H1 (cell line): ENCODE measurements at regions not wholly inside any gene's neighbourhood (a gene's known extent, or its start where the extent isn't known, plus 50 kb on each side); places are given as distances from the start of the nearest gene placed in this dataset.

Experiments
- JUND ChIP-seq: IDR thresholded peaks from 2 replicates; pipeline ENCODE4 v1.6.1; 2011; ENCODE audit warnings: mild to moderate bottlenecking, improper control_type of control experiment, low read length

DNA sequence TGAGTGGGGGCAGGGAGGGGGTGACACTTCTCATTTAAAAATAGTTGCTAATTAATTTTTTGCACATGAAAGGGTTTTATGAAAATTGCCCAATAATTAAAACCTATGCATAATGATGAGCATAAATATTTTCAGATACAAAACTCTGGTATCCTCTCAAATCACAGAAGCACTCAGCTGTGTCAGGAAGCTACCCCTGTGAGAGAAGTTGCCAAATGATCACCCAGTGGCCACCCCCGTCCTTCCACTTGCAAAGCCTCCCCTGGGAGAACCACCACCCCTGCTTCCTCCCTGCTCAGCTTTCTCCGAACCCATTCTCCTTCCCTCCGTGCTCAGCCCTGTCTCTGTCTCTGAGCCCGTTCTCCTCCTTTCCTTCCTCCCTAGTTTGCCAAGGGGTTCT, 400.2 kb upstream of the SALL3 start (continued):
- no peak for TF ChIP-seq JUND
